CD4-positive, alpha-beta T cell (primary cell): ENCODE measurements at regions not wholly inside any gene's neighbourhood (a gene's known extent, or its start where the extent isn't known, plus 50 kb on each side); places are given as distances from the start of the nearest gene placed in this dataset.
"Not testable (repeated sequence)": the region's sequence is repeated elsewhere in the genome, so short reads cannot be mapped to it uniquely, and the experiment has no call there.

Experiments used
- ATAC-seq: fragments of 200-7000 bp; cut with Tn5 transposase; one replicate; pipeline ENCODE4 v1.10.0; 2022; ENCODE audit warnings: mild to moderate bottlenecking; ENCODE audit not compliant: poor library complexity
- CTCF ChIA-PET: fragments of 350-600 bp; sonication (Branson Sonifier 250); formaldehyde crosslinking; loops from one replicate; lab custom pipeline; 2021; ENCODE audit warnings: antibody characterized with exemption, inconsistent platforms; lab: Charles Lee
- POLR2A ChIA-PET: fragments of 350-600 bp; sonication (Branson Sonifier 250); formaldehyde crosslinking; loops from one replicate; lab custom pipeline; 2021; ENCODE audit warnings: antibody characterized with exemption, inconsistent platforms; lab: Charles Lee
- DNase-seq, 14 experiments: peaks; one replicate each; pipeline ENCODE4 v3.0.0-alpha.2; 2013 to 2020; ENCODE audit warnings: mixed read lengths in 2 of 14
- H3K27ac ChIP-seq, 2 donors: one replicate each; pipeline versions ENCODE4 v1.5.1 to v1.7.0; 2013; ENCODE audit warnings: low read length in 2 of 2, low read depth in 1 of 2, mild to moderate bottlenecking in 1 of 2
- H3K27me3 ChIP-seq, 2 experiments: 1 replicate in 1 of 2; 2 replicates in 1 of 2; pipeline versions ENCODE4 v1.6.1 to v1.7.0; 2013; ENCODE audit warnings: low read length in 2 of 2, control low read depth in 1 of 2, mild to moderate bottlenecking in 1 of 2, moderate library complexity in 1 of 2; ENCODE audit not compliant: insufficient read depth in 2 of 2, control insufficient read depth in 1 of 2
- H3K36me3 ChIP-seq: one replicate; pipeline ENCODE4 v1.6.1; 2013; ENCODE audit warnings: low read length, control low read depth; ENCODE audit not compliant: insufficient read depth
- H3K4me1 ChIP-seq: one replicate; pipeline ENCODE4 v1.6.1; 2013; ENCODE audit warnings: low read length, control low read depth; ENCODE audit not compliant: insufficient read depth
- H3K4me3 ChIP-seq: one replicate; pipeline ENCODE4 v1.5.1; 2013; ENCODE audit warnings: mild to moderate bottlenecking, low read length, moderate library complexity
- H3K9me3 ChIP-seq, 2 experiments: 1 replicate in 1 of 2; 2 replicates in 1 of 2; pipeline versions ENCODE4 v1.6.1 to v1.7.0; 2013; ENCODE audit warnings: low read length in 2 of 2, mild to moderate bottlenecking in 2 of 2, control low read depth in 1 of 2, moderate library complexity in 1 of 2; ENCODE audit not compliant: control insufficient read depth in 1 of 2, insufficient read depth in 1 of 2
- H3K27ac Mint-ChIP-seq: one replicate; pipeline ENCODE4 v1.8.0; 2020; ENCODE audit warnings: mixed read lengths
- H3K27me3 Mint-ChIP-seq: one replicate; pipeline ENCODE4 v1.8.0; 2021; ENCODE audit warnings: mixed read lengths
- H3K36me3 Mint-ChIP-seq: one replicate; pipeline ENCODE4 v1.8.0; 2021; ENCODE audit warnings: low read depth, mixed read lengths
- H3K4me1 Mint-ChIP-seq: one replicate; pipeline ENCODE4 v1.8.0; 2021; ENCODE audit warnings: low read depth, mixed read lengths
- H3K4me3 Mint-ChIP-seq: one replicate; pipeline ENCODE4 v1.8.0; 2020; ENCODE audit warnings: mild to moderate bottlenecking, mixed read lengths
- H3K9me3 Mint-ChIP-seq: one replicate; pipeline ENCODE4 v1.8.0; 2020; ENCODE audit warnings: mixed read lengths
- intact Hi-C, 2 experiments: fragments of 100-400 bp; cut with DNase I in 1 of 2; cut with micrococcal nuclease in 1 of 2; formaldehyde crosslinking; loops; one replicate each; pipeline versions ENCODE4 v1.15.1 to v1.9.0; 2023 to 2025; cut with DNase I, micrococcal nuclease
- TF ChIP-seq, protein P1 (sequence below): fragments of 200-600 bp; IDR thresholded peaks from one replicate; pipeline ENCODE4 v1.8.0; 2022; ENCODE audit warnings: antibody characterized with exemption, mild to moderate bottlenecking

DNA sequence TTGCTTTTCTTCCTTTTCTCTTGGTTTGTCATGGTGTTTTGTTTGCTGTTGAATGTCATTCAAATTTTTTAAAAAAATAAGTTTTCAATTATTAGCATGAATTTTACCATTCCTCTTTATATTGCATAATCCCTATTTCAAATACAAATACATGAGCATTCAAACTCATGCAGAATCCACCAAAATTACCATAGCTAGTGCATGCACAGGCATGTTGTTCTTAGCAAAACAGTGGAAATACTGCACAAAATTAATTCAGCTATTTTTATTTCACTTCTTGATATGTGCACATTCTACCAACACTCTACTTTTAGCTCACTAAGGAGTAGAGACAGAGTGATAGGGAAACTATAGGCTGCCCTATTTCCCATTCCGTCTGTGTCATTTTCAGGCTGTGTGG, 670.1 kb upstream of the LRRN3 start:
- CTCF ChIA-PET = no interaction called here
- TF ChIP-seq, protein P1, sequence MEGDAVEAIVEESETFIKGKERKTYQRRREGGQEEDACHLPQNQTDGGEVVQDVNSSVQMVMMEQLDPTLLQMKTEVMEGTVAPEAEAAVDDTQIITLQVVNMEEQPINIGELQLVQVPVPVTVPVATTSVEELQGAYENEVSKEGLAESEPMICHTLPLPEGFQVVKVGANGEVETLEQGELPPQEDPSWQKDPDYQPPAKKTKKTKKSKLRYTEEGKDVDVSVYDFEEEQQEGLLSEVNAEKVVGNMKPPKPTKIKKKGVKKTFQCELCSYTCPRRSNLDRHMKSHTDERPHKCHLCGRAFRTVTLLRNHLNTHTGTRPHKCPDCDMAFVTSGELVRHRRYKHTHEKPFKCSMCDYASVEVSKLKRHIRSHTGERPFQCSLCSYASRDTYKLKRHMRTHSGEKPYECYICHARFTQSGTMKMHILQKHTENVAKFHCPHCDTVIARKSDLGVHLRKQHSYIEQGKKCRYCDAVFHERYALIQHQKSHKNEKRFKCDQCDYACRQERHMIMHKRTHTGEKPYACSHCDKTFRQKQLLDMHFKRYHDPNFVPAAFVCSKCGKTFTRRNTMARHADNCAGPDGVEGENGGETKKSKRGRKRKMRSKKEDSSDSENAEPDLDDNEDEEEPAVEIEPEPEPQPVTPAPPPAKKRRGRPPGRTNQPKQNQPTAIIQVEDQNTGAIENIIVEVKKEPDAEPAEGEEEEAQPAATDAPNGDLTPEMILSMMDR = no peak
- no peaks in the 10 kb centered on the region for H3K4me1 Mint-ChIP-seq

DNA sequence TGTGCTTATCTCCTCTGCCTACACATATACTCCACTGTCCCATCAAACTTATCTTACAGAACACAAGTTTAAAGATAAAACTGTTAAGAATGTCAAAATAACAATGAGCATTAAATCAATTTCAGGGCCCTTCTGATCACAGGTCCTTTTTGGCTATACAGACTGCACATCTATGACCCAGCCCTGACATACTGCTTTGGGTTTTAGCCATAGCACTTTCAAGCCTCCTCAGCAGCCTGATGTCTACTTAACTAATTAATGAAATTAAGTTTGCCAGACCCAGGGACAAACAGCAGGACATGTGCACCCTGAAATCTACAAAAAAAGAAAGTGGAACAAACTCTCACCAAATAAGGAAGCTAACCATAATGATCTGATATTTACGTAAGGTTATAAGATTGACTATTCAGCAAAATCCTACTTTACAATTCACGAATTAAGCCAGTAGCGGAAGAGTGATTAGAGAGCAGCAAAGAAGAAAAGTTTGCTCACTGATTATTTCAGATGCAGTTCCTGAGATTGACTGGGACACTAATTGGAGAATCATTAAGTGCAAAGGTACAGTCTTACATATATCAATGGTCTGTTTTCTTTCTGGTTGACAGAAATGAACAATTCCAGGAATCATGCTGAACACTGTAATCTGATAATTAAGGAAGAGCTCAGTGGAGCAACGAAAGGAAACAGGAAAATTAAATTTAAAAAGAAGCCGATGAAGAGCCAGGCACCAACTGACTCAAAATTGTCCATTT, 669.3 kb upstream of the LRRN3 start:
- no peak overlapping the region for H3K27ac ChIP-seq
- no peak for ATAC-seq
- H3K27me3 Mint-ChIP-seq = peaks cover 2% of the 10 kb centered on the region
- no peak for DNase-seq
- H3K27ac Mint-ChIP-seq = no peak overlapping the region
- no peaks in the 10 kb centered on the region for H3K36me3 ChIP-seq
- H3K4me1 ChIP-seq = no peaks in the 10 kb centered on the region
- H3K4me3 ChIP-seq = no peak overlapping the region
- H3K4me3 Mint-ChIP-seq = no peak overlapping the region
- no peaks in the 10 kb centered on the region for H3K27me3 ChIP-seq
- H3K9me3 Mint-ChIP-seq = no peaks in the 10 kb centered on the region
- POLR2A ChIA-PET = no interaction called here
- intact Hi-C loops = no loop called here
- H3K4me1 Mint-ChIP-seq = no peaks in the 10 kb centered on the region
- TF ChIP-seq, protein P1 = no peak
- no peaks in the 10 kb centered on the region for H3K36me3 Mint-ChIP-seq
- CTCF ChIA-PET = no interaction called here
- no peaks in the 10 kb centered on the region for H3K9me3 ChIP-seq

More for the DNA sequence above, 670.1 kb upstream of the LRRN3 start:
- Histone ChIP-seq H3K36me3 (no peaks in the 10 kb centered on the region), H3K27me3 (no peaks in the 10 kb centered on the region), H3K27ac (no peak overlapping the region), H3K9me3 (no peaks in the 10 kb centered on the region), H3K4me3 (no peak overlapping the region), H3K4me1 (no peaks in the 10 kb centered on the region)
- ATAC-seq (no peak), DNase-seq (no peak)
- intact Hi-C loops = no loop called here
- POLR2A ChIA-PET = no interaction called here
- Mint-ChIP-seq H3K27me3 (peaks cover 4% of the 10 kb centered on the region), H3K36me3 (no peaks in the 10 kb centered on the region), H3K27ac (no peak overlapping the region), H3K4me3 (no peak overlapping the region), H3K9me3 (no peaks in the 10 kb centered on the region)

DNA sequence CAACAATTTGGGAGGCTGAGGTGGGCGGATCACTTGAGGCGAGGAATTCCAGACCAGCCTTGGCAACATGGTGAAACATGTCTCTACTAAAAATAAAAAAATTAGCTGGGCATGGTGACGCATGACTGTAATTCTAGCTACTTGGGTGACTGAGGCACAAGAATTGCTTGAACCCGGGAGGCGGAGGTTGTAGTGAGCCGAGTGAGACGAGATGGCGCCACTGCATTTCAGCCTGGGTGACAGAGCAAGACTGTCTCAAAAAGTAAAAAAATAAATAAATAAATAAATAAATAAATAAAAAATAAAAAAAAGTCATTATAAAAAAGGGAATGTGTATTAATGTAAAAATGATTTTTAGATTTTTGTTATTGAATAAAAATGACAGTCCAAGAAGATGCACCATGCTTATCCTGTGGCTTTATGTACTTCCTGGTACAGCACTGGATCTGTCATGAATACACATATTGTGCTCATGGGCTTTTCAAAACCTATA, 658.8 kb upstream of the LRRN3 start:
- H3K27me3 Mint-ChIP-seq = no peaks in the 10 kb centered on the region
- no peaks in the 10 kb centered on the region for H3K9me3 Mint-ChIP-seq
- no peaks in the 10 kb centered on the region for H3K4me1 Mint-ChIP-seq
- H3K4me3 Mint-ChIP-seq = no peak overlapping the region
- no peaks in the 10 kb centered on the region for H3K27me3 ChIP-seq
- no peaks in the 10 kb centered on the region for H3K36me3 Mint-ChIP-seq
- no peaks in the 10 kb centered on the region for H3K9me3 ChIP-seq
- H3K27ac Mint-ChIP-seq = no peak overlapping the region
- ATAC-seq = no peak
- no peak for DNase-seq
- no peaks in the 10 kb centered on the region for H3K36me3 ChIP-seq
- no peak overlapping the region for H3K27ac ChIP-seq
- CTCF ChIA-PET = no interaction called here
- intact Hi-C loops = no loop called here
- TF ChIP-seq, protein P1 = no peak
- no peak overlapping the region for H3K4me3 ChIP-seq
- POLR2A ChIA-PET = no interaction called here
- no peaks in the 10 kb centered on the region for H3K4me1 ChIP-seq

DNA sequence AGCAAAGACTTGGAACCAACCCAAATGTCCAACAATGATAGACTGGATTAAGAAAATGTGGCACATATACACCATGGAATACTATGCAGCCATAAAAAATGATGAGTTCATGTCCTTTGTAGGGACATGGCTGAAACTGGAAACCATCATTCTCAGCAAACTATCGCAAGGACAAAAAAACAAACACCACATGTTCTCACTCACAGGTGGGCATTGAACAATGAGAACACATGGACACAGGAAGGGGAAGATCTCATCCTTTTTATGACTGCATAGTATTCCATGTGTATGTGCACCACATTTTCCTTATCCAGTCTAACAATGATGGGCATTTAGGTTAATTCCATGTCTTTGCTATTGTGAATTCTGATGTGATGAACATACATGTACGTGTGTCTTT, 652.0 kb upstream of the LRRN3 start:
- H3K27ac ChIP-seq, intact Hi-C loops, H3K4me3 Mint-ChIP-seq, H3K4me1 Mint-ChIP-seq, POLR2A ChIA-PET, DNase-seq, H3K36me3 ChIP-seq, H3K9me3 ChIP-seq, H3K27ac Mint-ChIP-seq, H3K27me3 ChIP-seq, H3K4me3 ChIP-seq, H3K36me3 Mint-ChIP-seq, H3K27me3 Mint-ChIP-seq, H3K4me1 ChIP-seq, ATAC-seq, CTCF ChIA-PET, H3K9me3 Mint-ChIP-seq: not testable (repeated sequence)
